Stimulated activated CD4-positive, alpha-beta T cell treated with anti-CD3 and anti-CD28 coated beads, Interleukin-2, amount 100 ng/mL, for 48 hours (primary cell): ENCODE measurements at regions not wholly inside any gene's neighbourhood (a gene's known extent, or its start where the extent isn't known, plus 50 kb on each side); places are given as distances from the start of the nearest gene placed in this dataset.

Experiments used
- DNase-seq, 2 donors: peaks; one replicate each; pipeline ENCODE4 v3.0.0-alpha.2; 2020

- DNase-seq = no peak
These were observed 636.5 kb upstream of the FRG1 start for GRCh38 chr4:189304167-189304566.

DNA sequence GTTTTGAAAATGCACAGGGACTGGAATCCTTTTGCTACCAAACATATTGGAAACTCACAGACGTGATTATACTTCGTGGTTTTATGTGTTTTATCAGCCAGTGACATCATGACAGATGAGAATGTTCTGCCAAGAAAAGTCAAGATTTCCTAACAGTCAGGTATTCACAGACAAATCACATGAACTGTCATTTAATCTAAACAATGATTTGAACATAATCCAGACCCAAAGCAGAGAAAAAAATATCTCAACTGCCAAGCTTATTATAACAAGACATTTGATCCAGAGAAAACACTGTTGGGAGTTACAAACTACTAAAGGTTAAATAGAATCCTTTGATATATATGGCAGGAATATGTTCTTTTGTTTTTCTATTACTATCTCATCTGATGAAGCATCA, 635.9 kb upstream of the FRG1 start:
- no peak for DNase-seq

GRCh38 chr4:189305500-189305899, 635.2 kb upstream of the FRG1 start:
- DNase-seq = no peak

- DNase-seq = no peak
These were observed 629.4 kb upstream of the FRG1 start for GRCh38 chr4:189311251-189311650.

DNA sequence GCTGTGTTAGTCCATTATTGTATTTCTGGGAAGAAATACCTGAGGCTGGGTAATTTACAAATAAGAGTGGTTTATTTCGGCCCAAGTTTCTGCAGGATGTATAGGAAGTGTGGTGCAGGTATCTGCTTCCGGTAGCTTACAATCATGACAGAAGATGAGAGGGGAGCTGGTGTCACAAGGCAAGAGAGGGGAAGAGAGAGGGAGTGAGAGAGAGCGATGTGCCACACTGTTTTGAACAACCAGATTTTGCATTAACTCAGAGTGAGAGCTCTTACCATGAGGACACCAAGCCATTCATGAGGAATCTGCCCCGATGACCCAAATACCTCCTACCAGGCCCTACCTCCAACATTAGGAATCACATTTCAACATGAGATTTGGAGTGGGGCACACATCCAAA, 627.6 kb upstream of the FRG1 start:
- DNase-seq = no peak

DNA sequence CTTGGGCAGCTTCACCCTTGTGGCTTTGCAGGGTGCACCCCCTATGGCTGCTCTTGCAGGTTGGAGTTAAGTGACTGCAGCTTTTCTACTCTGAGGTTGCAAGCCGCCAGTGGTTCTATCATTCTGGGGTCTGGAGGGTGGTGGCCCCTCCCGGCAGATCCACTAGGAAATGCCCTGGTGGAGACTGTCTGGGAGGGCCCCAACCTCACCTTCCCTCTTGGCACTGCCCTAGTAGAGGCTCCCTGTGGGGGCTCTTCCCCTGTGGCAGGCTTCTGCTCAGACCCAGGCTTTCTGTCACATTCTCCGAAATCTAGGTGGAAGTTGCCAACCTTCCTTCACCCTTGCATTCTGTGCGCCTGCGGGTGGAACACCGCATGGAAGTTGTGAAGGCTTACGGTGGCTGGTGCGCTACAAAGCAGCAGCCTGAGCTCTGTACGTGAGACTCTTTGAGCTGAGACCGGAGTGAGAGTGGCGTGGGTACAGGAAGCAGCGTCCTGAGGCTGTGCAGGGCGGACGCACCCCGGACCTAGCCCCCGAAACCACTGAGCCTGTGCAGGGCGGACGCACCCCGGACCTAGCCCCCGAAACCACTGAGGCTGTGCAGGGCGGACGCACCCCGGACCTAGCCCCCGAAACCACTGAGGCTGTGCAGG, 626.7 kb upstream of the FRG1 start:
- DNase-seq = no peak

- no peak for DNase-seq
These were observed 618.2 kb upstream of the FRG1 start for GRCh38 chr4:189322426-189322825.

- no peak for DNase-seq
These were observed 598.8 kb upstream of the FRG1 start for GRCh38 chr4:189341881-189342280.

DNA sequence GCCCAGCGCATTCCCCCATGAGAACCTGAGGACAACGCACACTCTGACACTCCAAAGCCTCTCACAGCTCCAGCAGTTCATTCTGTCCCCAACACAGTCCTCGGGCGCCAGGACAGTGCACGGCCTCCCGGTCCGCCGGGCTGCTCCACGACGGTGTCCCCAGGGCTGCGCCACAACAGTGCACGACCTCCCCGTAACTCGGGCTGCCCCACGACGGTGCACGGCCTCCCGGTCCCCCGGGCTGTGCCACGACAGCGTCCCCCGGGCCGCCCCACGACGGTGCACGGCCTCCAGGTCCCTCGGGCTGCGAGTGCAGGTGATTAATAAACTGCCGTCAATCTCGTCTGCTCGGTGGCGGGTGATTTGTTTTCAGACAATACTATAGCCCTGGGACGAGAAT, 585.1 kb upstream of the FRG1 start:
- DNase-seq = no peak

DNA sequence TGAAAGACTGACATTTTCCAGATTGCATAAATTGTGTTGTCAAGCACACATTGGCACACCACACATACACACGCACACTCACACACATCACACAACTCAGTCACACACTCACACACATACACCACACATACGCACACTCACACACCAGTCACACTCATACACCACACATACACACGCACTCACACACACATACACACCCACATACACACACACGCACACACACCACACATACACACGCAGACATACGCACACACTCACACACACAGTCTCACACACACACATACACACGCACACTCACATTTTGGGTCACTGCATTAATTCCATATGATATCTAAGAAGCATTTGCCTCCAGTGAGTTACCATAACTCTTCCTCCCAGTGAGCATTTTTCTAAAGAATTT, 578.3 kb upstream of the FRG1 start:
- no peak for DNase-seq

DNA sequence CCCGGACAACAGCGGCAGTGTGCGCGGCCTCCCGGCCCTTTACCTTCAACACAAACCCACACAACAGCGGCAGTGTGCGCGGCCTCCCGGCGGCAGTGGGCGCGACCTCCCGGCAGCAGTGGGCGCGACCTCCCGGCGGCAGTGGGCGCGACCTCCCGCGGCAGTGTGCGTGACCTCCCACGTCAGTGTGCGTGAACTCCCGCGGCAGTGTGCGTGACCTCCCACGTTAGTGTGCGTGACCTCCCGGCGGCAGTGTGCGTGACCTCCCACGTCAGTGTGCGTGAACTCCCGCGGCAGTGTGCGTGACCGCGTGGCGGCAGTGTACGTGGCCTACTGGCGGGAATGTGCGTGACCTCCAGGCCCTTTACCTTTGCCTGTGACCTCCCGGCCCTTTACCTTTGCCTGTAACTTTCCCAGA, 576.6 kb upstream of the FRG1 start:
- DNase-seq = no peak

- no peak for DNase-seq
These were observed 575.2 kb upstream of the FRG1 start for GRCh38 chr4:189365451-189365850.

GRCh38 chr4:189367832-189368231, 572.8 kb upstream of the FRG1 start:
- no peak for DNase-seq

DNA sequence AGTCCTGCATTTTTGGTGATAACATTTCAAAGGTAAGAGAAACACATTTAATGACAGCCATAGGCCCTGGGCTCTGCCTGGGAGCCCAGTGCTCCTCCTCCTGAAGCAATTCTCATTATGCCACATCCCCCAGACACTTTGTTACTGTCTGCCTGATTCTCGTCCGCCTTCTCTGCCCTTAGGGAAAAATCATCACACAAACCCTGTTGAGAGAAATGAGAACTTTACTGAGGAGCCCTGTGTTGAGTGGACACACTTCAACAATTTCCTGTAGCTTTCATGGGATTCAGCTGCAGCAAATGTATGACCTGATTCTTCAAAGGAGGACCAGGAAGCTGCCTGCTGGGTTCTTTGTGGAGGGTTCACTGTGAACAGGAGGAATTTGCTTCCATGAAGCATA, 566.5 kb upstream of the FRG1 start:
- no peak for DNase-seq

DNA sequence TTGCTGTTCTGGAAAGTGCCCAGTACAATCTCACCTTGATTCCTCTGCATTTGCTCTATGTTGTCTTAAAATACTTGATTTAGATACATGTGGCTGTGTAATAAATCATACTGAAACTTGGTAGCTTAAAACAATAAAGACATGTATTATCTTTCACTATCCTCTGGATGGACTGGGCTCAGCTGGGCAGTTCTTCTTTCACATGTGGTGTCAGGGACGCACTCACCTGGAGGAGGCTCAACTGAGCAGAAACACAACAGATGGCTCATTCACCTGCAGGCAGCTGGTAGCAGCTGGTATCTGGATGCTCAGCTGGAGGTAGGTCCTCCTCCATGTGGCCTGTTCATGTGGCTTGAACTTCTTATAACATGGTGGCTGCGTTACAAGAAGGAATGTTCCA, 563.8 kb upstream of the FRG1 start:
- no peak for DNase-seq

DNA sequence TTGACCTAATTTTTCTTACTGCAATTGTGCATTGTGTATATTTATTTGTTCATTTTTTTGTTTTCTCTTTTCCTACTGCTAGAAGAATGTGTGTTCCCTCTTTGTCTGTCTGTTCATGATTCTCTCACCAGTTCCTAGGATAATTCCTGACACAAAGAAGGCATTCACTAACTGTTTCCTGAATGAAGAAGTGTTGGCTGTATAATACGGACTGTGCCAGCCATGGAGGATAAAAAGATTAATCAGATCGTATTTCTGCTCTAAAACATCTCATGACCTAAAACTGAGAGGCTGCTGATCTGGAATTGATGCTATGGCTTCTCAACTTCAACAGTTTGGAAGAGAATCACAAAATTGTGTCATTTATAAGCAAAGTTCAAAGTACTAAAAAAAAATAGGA, 563.1 kb upstream of the FRG1 start:
- no peak for DNase-seq

DNA sequence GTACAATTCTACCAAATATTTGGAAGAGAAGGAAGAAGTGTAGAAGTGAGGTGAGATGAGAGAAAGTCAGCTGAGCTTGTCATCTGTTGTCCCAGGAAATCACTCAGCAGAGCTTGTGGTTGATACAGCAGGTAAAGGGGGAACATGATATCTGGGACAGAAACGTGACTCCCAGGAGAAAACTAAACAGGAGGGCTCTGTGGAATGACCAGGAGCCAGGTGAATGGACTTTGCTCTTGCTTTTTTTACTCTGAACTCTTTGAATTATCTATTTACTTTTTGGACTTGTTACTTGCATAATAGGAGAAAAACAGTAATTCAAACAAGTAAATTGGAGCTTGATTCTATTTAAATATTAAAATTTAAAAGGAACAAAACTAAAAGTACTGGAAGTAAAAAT, 555.6 kb upstream of the FRG1 start:
- DNase-seq = no peak

- no peak for DNase-seq
These were observed 555.1 kb upstream of the FRG1 start for GRCh38 chr4:189385579-189385978.

- no peak for DNase-seq
These were observed 544.2 kb upstream of the FRG1 start for GRCh38 chr4:189396435-189396834.

DNA sequence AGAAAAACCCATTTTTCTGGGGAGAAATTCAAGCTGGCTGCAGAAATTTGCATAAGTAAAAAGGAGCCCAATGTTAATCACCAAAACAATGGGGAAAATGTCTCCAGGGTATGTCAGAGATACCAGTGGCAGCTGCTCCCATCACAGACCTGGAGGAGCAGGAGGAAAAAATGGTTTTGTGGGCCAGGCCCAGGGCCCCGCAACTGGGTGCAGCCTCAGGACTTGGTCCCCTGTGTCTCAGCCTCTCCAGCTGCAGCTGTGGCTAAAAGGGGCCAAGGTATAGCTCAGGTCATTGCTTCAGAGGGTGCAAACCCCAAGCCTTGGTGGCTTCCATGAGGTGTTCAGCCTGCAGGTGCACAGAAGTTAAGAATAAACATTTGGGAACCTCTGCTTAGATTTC, 536.4 kb upstream of the FRG1 start:
- DNase-seq = no peak

DNA sequence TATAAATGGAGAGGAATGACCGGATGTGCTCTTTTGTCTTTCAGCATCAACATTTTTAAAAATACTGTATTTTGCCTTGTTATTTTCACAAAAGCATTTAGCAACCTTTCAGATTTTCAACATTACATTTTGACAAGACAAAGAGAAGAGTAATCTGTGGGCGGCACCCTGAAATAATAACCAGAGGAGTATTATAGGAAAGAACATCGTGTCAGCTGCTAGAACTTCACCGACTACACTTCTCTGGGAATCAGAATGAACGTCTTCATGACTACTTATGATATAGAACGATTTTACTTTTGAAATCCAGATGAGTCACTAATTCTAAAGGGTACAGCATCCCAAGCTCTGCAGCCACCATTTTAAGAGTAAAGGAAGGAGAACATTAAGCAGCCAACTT, 531.5 kb upstream of the FRG1 start:
- DNase-seq = no peak

GRCh38 chr4:189414021-189414420, 526.7 kb upstream of the FRG1 start:
- no peak for DNase-seq

GRCh38 chr4:189420572-189420971, 520.1 kb upstream of the FRG1 start:
- no peak for DNase-seq

GRCh38 chr4:189436207-189436606, 504.5 kb upstream of the FRG1 start:
- no peak for DNase-seq

DNA sequence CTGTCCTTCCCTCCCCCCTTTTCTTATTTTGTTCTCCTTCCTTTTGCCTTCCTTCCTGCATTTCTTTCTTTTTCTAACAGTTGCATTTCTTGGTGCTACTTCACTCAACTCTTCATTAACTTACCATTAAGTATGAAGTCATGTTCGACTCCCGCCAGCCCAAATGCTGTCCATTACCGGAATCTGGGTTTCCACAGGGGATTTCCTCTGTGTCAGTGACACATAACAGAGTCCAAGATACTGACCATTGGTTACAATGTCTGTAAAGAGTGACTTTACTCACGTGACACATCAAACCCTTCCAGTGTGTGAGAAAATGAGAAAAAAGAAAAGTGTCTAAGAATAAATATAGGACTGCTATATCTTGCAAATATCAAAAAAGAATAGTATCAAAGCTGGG, 500.0 kb upstream of the FRG1 start:
- no peak for DNase-seq

DNA sequence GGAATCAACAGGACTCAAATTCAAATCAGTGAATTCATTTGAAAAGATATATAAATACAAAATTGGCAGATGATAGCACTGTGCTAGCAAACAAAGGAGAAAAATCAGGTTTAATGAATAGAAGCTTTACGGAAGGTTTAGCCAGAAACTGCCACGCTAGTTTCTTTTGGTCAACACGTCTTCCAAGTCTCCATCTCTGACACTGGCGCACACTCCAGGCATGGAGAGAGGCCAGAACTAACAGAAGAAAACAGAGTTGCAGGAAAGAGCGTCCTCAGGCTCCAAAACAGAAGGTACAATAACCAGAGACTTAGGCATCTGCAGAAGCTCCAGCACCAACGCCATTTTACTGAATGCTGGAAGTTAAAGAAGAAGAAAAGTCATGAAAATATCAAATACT, 497.3 kb upstream of the FRG1 start:
- DNase-seq = no peak
